ENCODE measurements at regions not wholly inside any gene's neighbourhood (a gene's known extent, or its start where the extent isn't known, plus 50 kb on each side); places are given as distances from the start of the nearest gene placed in this dataset.

DNA sequence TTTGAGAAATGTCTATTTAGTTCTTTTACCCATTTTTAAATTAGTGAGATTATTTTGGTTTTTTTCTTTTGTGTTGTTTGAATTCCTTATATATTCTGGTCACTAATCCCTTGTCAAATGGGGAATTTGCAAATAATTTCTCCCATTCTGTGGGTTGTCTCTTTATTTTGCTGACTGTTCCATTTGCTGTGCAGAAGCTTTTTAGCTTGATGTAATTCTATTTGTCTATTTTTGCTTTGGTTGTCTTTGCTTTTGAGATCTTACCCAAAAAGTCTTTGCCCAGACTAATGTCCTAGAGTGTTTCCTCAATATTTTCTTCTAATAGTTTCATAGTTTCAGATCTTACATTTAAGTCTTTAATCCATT is 472.9 kb downstream of the TBL1XR1 start:
- no peak for TF ChIP-seq POLR2A (IDR thresholded peaks at IDR 0.05; ENCODE audit: low read length)
- no peak for TF ChIP-seq GATA1 (IDR thresholded peaks at IDR 0.05; ENCODE audit: low read depth, low read length)

Measured in erythroblast (primary cell).